ENCODE measurements at regions not wholly inside any gene's neighbourhood (a gene's known extent, or its start where the extent isn't known, plus 50 kb on each side); places are given as distances from the start of the nearest gene placed in this dataset.

DNA sequence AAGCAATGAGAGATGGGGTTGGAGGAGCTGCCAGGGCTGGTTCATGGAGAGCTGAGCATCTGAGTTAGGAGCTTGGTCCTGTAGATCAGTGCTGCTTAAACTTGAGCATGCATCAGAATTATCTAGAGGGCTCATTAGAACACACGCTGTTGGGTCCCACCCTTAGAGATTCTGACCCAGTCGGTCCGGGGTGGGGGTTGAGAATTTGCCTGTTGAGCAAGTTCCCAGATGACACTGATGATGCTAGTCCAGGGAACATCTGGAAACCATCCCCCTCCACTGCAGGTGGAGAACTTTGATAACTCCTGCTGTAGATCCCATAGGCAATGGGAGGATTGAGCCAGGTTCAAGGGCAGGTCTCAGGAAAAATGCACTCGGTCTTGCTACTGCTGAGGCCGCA lies 158.0 kb upstream of the KLF4 start:
- Mint-ChIP-seq H3K9me3 (peaks cover 3% of the 10 kb centered on the region), H3K36me3 (no peaks in the 10 kb centered on the region), H3K4me1 (no peaks in the 10 kb centered on the region), H3K27ac (no peak overlapping the region), H3K4me3 (no peak overlapping the region)
- ATAC-seq: no peak
- DNase-seq (ENCODE audit: low spot score in 2 of 2): no peak

DNA sequence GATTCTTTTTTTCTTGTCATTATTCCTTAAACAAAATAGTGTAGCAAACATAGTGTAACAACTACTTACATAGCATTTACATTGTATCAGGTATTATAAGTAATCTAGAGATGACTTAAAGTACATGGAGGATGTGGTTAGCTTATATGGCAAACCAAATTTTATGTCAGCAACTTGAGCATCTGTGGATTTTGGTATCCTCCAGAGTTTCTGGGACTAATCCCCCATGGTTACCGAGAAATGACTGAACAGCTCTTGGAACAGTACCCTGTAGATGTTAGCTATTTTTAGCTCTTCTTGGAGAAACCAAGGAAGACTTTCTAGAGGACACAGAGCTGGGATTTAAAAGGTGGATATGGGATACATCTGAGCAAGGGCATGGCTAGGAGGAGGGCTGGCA lies 157.6 kb upstream of the KLF4 start:
- no peaks in the 10 kb centered on the region for H3K36me3 Mint-ChIP-seq
- peaks cover 3% of the 10 kb centered on the region for H3K9me3 Mint-ChIP-seq
- no peak overlapping the region for H3K27ac Mint-ChIP-seq
- no peak overlapping the region for H3K4me3 Mint-ChIP-seq
- DNase-seq (ENCODE audit: low spot score in 2 of 2): no peak
- no peaks in the 10 kb centered on the region for H3K4me1 Mint-ChIP-seq
- no peak for ATAC-seq

DNA sequence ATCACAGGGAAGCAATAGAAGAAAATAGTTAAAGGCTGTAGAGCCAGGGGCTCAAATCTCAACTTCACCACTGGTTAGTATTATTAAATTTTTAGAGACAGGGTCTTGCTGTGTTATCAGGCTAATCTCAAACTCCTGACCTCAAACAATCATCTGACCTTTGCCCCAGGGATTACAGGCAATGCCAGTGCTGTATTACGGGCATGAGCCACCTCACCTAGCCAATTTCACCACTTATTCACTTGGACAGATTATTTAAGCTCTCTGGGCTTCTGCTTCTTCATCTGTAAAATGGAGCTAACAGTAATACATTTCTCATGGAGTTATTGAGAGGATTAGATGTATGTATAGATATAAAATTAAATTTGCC lies 155.9 kb upstream of the KLF4 start:
- ATAC-seq (no peak), DNase-seq (ENCODE audit: low spot score in 2 of 2) (no peak)
- H3K36me3 Mint-ChIP-seq: no peaks in the 10 kb centered on the region
- H3K4me3 Mint-ChIP-seq: no peak overlapping the region
- H3K4me1 Mint-ChIP-seq: no peaks in the 10 kb centered on the region
- H3K9me3 Mint-ChIP-seq: peaks cover 7% of the 10 kb centered on the region
- H3K27ac Mint-ChIP-seq: no peak overlapping the region

DNA sequence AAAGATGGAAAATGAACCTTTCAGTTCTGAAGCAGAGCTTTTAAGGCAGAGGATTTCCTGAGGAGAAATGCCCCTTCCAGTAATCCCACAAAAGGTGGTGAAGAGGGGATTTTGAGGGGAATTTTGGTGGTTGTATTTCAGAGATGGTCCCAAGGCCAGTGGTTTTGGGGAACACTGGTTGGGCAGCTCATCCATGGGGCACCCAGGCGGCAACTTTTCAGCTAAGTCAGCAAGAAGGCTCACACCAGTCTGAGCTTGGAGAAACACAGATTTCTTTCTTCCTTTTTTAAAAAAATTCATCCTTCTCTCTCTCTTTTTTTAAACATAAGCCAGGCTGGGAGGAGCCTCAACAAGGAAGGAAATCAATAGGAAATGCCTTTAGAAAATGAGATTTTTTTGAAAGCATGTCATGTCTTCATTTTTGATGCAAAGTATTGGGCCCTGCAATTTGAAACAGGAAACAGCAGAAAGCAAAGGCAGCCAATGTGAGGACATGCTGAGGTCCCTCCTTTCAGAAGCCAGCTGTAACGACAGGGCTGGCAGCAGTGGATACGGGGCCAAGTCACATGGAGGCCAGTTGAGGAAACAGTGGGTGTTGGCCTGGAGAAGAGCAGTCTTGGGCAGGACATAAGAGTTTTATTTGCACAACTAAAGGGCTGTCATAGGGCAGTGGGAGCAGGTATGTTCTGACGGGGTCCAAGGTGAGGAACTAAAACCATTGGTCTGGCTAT lies 155.3 kb upstream of the KLF4 start:
- DNase-seq (ENCODE audit: low spot score in 2 of 2): no peak
- no peak overlapping the region for H3K27ac Mint-ChIP-seq
- H3K4me1 Mint-ChIP-seq: no peaks in the 10 kb centered on the region
- no peak for ATAC-seq
- H3K36me3 Mint-ChIP-seq: peaks cover 4% of the 10 kb centered on the region
- no peak overlapping the region for H3K4me3 Mint-ChIP-seq
- peaks cover 11% of the 10 kb centered on the region for H3K9me3 Mint-ChIP-seq

DNA sequence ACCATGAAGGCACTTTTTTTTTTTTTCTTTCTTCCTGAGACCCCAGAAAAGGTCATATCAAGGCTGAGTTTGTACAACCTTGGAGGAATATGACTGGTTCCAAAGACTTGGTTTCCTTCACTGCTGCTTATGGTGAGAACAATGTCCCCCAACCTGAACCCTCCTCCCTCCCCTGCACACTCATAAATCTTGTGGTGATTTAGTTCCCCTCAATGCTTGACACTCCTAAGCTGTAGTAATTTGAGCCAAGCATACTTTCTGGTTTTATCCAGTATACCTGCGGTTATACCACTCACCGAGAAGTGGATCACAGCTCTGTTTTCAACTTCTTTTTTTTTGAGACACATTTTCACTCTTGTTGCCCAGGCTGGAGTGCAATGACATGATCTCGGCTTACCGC lies 149.9 kb upstream of the KLF4 start:
- H3K36me3 Mint-ChIP-seq: peaks cover 6% of the 10 kb centered on the region
- no peak for DNase-seq (ENCODE audit: low spot score in 2 of 2)
- H3K9me3 Mint-ChIP-seq: peaks cover 14% of the 10 kb centered on the region
- no peak for ATAC-seq
- H3K4me3 Mint-ChIP-seq: no peak overlapping the region
- no peaks in the 10 kb centered on the region for H3K4me1 Mint-ChIP-seq
- no peak overlapping the region for H3K27ac Mint-ChIP-seq

DNA sequence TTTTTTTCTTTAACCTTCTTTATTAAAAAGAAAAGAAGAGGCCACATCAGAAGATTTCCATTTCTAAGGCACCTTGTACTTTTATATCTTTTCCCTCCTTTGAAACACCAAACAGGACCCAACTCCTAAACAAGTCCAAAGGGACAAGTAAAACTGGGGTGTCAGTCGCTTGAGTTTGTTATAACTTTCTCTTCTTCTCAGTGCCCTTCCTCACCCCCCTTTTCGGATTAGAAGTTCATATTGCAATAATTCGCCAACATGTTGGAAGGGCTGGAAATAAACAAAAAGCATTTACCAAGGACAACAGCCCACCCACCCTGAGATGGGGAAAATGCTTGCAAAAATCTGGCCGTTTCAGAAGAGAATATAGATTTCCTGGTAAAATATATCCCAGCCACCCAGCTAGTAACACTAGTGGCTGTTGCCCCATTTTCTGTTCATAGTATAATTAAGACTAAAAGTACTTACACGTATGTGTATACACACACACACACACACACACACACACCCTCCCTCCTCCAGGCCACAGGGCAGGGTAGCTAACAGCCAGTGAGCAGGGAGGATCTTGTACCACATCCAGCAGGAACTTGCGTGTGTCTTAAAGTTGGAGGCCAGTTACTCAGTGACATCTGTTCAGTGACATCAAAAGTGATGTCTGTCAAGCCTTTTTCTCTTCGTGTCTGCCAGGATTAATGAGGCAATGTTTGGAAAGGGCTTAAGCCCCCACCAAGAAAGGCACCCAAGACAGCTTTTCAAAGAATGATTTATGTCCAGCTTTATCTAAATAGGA lies 149.1 kb upstream of the KLF4 start:
- ATAC-seq: no peak
- Mint-ChIP-seq H3K4me1 (no peaks in the 10 kb centered on the region), H3K4me3 (no peak overlapping the region), H3K36me3 (peaks cover 6% of the 10 kb centered on the region), H3K27ac (no peak overlapping the region), H3K9me3 (peaks cover 11% of the 10 kb centered on the region)
- no peak for DNase-seq (ENCODE audit: low spot score in 2 of 2)

DNA sequence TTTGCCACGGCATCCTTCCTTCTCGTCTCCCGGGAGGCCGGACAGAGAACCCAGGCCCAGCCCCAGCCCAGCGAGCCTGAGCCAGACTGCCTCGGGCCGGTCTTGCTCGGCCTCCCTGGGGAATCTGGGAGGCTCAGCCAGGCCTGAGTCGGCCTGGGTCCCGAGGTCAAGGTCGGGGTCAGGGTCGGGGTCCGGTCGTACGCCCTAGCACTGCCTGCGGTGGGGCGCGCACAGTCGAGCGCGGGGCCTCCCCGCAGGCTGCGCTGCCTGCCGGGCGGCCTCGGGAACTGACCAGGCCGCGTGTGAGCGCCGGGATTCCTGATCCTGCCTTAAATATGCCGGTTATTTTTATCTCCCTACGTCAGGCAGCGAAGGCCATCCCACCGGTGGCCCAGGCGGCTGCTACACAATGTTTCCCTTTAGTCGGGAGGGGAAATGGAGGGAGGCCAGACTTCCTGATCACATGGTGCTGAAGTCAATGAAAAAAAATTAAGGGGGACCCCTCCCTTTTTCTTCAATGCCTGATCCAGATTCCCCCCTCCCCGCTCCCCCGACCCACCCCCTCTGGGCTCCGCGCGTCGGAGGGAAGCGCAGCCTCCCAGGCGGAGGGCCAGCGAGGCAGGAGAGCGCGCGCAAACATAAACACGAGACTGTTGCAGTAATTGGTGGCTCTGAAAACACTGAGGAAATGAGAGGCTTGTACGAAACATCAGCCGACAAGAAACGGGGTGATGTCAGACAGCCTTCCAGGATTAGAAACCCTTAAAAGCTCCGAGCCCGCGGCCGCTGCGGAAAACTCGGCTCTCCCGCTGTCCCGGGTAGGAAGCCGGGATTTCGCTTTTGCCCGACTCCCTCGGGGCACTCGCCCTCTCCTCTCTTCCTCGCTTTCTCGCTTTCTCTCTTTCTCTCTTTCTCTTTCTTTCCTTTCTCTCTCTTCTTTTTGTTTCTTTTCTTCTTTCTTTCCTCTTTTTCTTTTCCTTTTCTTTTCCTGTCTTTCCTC lies 148.2 kb upstream of the KLF4 start:
- peak; percentile 45 for ATAC-seq
- peaks cover 11% of the 10 kb centered on the region for H3K9me3 Mint-ChIP-seq
- DNase-seq (ENCODE audit: low spot score in 2 of 2): no peak
- H3K4me3 Mint-ChIP-seq: no peak overlapping the region
- no peaks in the 10 kb centered on the region for H3K4me1 Mint-ChIP-seq
- peaks cover 6% of the 10 kb centered on the region for H3K36me3 Mint-ChIP-seq
- no peak overlapping the region for H3K27ac Mint-ChIP-seq

DNA sequence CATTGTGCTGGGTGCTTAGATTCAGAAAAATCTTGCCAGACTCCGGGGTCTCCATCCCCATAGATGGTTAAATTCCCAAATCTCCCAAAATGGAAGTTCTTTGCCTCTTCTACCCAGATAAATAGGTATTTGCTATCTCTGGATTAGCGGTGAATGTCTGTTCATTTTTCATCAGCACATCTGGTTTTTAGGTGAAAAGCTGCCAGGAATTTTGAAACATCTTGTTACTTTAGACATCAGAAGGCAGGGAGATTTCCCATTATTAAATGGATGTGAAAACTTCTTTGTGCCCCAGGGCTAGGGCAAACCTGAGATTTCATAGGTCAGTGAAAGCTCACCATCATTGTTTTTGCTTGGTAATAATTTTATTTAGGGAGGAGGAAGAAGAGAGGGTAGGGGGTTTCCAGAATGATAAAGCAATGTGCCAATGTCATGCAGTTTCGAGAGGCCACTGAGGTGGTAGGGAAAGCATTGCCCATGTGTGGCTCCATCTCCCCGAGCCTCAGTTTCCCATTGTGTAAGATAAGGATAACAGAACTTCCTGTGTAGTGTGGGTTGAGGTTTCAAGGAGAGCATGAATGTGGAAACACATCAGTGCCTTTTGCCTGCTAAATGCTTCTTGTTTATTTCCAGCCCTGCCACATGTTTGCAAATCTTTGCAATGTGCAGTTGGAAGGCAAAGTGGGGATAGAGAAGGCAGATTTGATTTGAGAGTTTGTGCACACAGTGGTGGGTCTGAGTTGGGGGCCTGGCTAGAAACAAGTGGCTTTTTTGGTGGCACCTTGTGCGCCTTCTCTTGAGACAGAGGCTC lies 147.2 kb upstream of the KLF4 start:
- ATAC-seq (no peak), DNase-seq (ENCODE audit: low spot score in 2 of 2) (no peak)
- Mint-ChIP-seq H3K4me1 (no peaks in the 10 kb centered on the region), H3K9me3 (peaks cover 11% of the 10 kb centered on the region), H3K27ac (no peak overlapping the region), H3K36me3 (peaks cover 6% of the 10 kb centered on the region), H3K4me3 (no peak overlapping the region)

DNA sequence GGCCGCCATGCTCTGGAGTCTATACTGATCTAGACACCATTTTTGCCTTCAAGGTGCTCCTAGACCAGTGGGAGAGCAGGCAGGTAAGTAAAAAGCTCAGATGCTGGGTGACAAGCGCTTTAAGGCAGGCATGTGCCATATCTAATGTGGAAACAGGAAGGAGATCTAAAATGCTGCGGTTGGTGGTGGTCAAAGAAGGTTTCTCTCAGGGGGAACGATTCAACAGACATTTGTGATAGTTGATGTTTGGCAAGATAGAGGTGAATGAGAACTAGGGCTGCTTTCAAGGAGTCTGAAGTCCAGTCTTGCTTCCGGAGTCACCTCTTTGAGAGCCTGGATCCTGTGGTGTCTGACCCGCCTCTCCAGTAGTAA lies 146.2 kb upstream of the KLF4 start:
- peaks cover 6% of the 10 kb centered on the region for H3K36me3 Mint-ChIP-seq
- no peak for DNase-seq (ENCODE audit: low spot score in 2 of 2)
- no peak overlapping the region for H3K4me3 Mint-ChIP-seq
- no peaks in the 10 kb centered on the region for H3K4me1 Mint-ChIP-seq
- ATAC-seq: no peak
- H3K9me3 Mint-ChIP-seq: peaks cover 9% of the 10 kb centered on the region
- no peak overlapping the region for H3K27ac Mint-ChIP-seq

DNA sequence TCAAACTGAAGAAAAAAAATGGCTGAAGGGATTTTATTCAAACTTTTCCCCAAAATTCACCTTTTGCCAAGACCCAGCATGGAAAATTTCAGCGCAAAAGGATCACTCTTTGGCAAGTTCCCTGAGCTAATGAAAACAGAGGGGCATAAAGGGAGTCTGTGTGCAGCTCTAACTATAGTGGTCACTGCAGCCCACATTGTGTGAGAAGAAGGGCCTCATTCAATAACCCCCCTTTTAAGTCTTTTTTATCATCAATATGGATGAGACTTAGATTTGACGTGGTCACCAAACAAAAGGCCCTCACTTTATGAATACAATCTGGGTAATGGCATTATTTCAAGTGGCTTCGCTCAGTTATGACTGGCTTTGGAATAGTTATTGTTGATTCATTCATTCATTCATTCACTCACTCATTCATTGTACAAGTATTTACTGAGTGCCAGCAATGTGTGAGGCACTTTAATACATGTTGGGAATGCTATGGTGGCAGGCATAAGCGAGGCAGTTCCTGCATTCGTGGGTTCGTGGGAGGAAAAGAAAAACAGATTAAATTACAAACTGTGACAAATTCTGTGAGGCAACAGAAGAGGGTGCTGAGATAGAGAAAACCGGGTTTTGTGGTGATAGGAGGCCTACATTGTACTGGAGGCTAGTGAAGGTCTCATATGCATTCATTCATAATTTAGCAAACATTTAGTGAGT lies 145.7 kb upstream of the KLF4 start:
- Mint-ChIP-seq H3K27ac (no peak overlapping the region), H3K9me3 (peaks cover 6% of the 10 kb centered on the region), H3K4me3 (no peak overlapping the region), H3K4me1 (no peaks in the 10 kb centered on the region), H3K36me3 (peaks cover 5% of the 10 kb centered on the region)
- ATAC-seq: no peak
- no peak for DNase-seq (ENCODE audit: low spot score in 2 of 2)

DNA sequence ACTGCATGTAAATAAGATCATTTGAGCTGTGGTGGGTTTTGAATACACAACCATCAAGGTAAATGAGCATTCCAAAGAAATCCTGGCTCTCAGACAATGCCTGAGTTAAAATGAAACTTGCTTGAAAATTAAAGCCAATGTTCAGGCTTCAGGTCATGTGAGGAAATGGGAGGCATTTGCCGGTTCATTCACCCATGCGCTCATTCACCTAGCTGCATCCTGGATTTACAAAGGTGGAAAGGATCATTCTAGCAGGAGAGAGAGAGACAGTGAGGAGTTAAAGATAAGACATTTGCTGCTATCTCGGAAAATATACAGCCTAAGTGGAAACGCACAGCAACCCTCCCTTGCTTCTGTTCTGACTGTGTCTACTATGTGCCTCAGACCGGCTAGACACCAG lies 143.8 kb upstream of the KLF4 start:
- ATAC-seq (no peak), DNase-seq (ENCODE audit: low spot score in 2 of 2) (no peak)
- no peak overlapping the region for H3K27ac Mint-ChIP-seq
- H3K9me3 Mint-ChIP-seq: peaks cover 3% of the 10 kb centered on the region
- H3K36me3 Mint-ChIP-seq: no peaks in the 10 kb centered on the region
- no peaks in the 10 kb centered on the region for H3K4me1 Mint-ChIP-seq
- no peak overlapping the region for H3K4me3 Mint-ChIP-seq

DNA sequence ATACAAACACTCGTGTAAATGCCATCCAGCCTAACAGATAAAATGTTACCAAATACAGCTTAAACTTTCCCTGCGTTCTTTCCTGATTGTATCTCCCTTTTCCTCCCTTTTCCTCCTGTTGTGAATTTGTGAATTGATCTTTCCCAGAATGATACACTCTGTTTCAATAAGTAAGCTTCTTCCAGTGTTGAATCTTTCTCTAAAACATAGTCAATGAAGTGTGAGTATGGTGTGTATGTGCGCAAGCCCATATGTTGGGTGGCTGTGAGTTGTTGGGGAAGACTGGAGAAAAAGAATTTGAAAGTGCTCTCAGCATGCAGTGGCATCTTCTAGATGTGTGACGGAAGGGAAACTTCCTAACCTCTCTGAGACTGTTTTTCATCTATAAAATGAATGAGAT lies 143.1 kb upstream of the KLF4 start:
- ATAC-seq (no peak), DNase-seq (ENCODE audit: low spot score in 2 of 2) (no peak)
- Mint-ChIP-seq H3K27ac (no peak overlapping the region), H3K36me3 (no peaks in the 10 kb centered on the region), H3K4me3 (no peak overlapping the region), H3K9me3 (peaks cover 3% of the 10 kb centered on the region), H3K4me1 (no peaks in the 10 kb centered on the region)

DNA sequence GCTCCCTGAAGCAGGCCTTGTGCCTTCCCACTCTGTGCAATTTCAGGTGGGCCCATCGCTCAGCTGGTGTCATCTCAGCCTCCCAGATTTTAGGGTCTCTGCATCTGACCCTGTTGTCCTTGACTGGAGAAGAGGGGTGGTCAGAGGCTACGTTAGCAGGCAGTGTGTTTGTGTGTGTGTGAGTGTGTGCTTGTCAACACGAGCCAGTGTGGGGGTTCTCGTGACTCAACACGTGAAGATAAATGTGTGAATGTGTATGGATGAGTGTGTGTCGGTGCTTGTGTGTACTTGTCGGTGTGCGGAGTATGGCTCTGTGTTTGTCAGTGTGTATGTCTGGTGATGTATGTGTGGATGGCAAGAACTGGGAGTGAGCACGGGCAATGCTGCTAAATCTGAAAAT lies 142.6 kb upstream of the KLF4 start:
- H3K9me3 Mint-ChIP-seq: peaks cover 3% of the 10 kb centered on the region
- DNase-seq (ENCODE audit: low spot score in 2 of 2): no peak
- no peak overlapping the region for H3K27ac Mint-ChIP-seq
- ATAC-seq: peak; percentile 17
- H3K4me3 Mint-ChIP-seq: no peak overlapping the region
- H3K36me3 Mint-ChIP-seq: no peaks in the 10 kb centered on the region
- no peaks in the 10 kb centered on the region for H3K4me1 Mint-ChIP-seq

DNA sequence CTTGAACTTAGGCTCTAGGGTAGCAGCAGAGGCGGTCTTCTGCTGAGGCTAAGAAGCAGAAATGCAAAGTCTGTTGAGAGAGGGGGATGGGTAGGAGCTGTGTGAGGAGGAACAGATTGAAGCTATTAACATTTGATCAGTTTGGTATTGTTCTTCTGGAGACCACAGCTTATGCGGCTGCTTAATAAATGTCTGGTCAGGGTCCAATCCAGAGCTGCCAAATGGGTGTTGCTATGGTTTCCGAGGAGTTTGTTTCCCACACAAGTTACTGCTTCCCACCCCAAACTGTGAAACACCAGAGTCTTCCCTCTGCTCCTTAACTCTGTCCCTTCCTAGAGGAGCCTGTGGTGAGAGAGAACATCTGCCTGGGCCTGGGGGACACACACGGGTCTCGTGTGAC lies 142.2 kb upstream of the KLF4 start:
- ATAC-seq (no peak), DNase-seq (ENCODE audit: low spot score in 2 of 2) (no peak)
- Mint-ChIP-seq H3K4me1 (no peaks in the 10 kb centered on the region), H3K36me3 (no peaks in the 10 kb centered on the region), H3K4me3 (no peak overlapping the region), H3K9me3 (peaks cover 2% of the 10 kb centered on the region), H3K27ac (no peak overlapping the region)

Measured in stimulated activated effector memory CD8-positive, alpha-beta T cell treated with anti-CD3 and anti-CD28 coated beads, Interleukin-12 subunit alpha, Interleukin-12 subunit beta, amount 100 ng/mL, for 72 hours (primary cell).